GM18511 (cell line): ENCODE measurements at regions not wholly inside any gene's neighbourhood (a gene's known extent, or its start where the extent isn't known, plus 50 kb on each side); places are given as distances from the start of the nearest gene placed in this dataset.

Experiments used
- ATAC-seq: cut with Tn5 transposase; IDR thresholded peaks from one replicate; pipeline ENCODE4 v1.9.1; 2021; ENCODE audit warnings: mild to moderate bottlenecking, moderate library complexity; ENCODE audit not compliant: unreplicated experiment

DNA sequence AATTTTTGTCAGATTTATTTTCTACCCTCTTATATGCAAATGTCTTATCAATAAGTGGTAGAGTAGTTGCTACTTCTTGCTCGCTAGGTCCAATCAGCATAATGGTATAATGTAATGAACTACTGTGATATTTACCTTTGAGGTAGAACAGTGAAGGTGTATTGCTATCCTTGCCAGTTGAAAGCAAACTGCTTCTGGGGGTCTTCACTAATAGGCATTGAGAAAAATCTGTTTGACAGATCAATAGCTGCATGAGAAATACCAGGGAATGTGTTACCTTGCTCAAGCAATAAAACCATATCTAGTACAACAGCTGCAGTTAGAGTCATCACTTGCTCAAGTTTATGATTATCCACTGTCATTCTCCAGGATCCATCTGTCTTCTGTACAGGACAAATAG is 50.1 kb upstream of the EFEMP1 start:
- ATAC-seq: no peak

DNA sequence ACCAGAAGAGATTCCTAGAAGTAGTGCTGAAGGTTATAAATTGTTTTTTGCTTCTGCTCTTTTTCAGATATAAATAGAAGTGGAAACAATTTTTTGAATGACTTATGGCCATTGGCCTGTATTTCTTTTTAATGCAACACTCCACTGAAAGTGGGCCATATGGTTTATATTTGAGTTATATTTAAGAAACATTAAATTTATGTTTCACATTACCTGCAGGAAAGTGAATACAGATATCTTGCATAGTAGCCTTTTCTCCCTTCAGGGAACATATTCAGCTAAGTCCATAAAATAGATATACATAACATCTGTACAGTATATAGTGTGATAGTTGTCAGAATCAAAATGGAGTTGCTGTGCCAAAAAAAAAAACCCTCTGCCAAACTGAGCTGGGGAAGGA is 53.1 kb upstream of the EFEMP1 start:
- no peak for ATAC-seq

DNA sequence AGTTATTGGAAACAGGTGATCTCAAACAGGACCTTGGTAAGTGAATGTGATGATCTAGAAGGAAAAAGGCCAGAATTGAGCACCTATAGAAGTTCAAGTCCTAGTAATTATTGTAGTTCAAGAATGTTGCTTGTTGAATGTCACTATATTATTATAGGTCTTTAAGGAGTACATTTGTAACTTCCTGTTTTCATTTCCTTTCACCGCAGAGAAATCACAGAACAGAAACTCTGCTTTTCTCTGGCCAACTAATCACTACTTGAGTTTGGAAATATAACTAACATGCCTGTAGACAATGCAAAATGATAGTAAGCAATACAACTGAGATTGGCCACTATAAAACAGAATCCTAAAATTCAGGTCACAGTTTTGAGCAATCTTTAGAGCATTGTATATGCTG is 61.8 kb upstream of the EFEMP1 start:
- peak; percentile 98 for ATAC-seq

DNA sequence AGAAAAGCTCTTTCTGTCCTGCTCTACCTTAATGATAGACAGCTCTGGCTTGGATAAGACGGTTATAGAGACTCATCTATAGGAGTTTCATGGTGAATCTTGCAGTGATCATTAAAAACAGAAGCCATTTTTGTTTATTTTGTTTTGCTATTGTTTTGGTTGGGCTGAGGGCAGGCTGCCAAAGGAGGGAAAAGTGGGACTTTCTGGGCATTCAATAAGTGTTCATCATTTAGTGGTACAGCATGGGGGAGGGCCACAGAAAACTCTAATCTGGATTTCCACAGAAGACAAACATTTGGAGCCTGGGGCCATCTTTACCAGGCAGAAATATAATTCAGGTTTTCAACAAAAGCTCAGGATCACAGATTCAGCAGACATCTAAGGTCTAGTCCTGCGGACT is 62.4 kb upstream of the EFEMP1 start:
- ATAC-seq: no peak

DNA sequence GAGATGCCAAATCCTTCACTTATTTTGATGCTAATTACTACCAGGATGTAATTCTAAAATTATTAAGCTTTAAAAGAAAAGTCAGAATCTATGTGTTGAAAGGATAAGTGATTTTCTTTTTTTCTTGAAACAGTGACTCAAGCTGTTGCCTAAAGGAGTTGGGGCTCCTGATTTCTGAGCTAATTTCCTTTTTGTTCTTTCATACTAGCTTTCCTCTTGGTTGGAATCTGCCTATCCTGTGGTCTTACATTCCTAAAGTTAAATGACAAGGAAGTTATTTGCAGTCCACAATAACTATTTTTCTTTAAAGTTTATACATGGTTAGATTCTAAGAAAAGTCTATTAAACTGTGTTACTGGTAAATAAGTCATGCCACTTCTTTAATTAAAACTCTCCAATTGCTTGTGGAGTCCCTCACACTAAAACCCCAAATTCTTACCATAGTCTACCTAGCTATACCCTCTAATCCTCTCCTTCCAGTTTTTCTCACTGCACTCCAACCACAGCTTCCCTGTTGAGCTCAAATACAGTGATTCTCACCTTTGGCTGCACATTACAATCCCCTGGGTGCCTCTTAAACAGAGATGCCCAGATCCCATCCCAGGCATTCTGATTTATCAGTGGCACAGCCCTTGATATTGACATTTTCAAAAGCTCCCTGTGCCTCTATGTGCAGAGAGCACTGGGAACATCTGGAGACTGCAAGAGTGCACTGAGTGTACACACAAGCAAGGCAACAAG is 63.3 kb upstream of the EFEMP1 start:
- ATAC-seq: no peak

DNA sequence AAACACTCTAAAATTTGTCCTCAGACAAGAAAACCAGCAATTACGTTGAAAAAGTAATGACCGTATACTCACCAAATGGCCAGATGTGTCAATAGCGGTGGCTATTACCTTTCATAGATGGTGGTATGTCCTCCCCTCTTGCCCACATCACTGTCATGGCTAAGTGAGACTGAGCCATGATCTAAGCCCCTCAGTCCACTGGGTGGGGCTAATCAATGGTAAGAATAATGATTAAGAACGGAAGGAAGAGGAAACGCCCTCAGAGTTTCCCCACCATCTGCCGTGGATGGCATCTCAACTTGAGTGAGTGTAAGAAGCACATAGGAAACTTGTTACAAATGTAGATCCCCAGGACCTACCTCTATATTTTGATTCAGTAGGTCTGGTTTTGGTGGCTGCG is 65.8 kb upstream of the EFEMP1 start:
- ATAC-seq: no peak

DNA sequence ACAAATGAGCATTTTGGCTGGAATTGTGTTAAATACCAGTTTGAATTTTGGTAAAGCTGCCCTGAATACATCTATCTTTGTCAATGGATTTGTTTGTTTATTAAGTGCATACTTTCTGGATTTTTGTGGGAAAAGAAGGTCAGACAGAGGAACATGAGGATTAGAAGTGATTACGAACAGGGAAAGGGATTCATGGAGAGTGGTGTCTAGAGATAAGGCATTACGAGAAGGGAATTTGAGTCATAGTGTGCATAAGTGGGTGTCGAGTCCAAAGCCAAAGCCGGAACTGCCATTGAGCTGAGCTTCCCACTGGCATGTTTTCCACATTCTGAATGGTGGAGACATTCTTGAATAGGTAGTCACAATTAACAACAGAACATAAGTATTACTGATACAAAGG is 68.9 kb upstream of the EFEMP1 start:
- ATAC-seq: no peak

DNA sequence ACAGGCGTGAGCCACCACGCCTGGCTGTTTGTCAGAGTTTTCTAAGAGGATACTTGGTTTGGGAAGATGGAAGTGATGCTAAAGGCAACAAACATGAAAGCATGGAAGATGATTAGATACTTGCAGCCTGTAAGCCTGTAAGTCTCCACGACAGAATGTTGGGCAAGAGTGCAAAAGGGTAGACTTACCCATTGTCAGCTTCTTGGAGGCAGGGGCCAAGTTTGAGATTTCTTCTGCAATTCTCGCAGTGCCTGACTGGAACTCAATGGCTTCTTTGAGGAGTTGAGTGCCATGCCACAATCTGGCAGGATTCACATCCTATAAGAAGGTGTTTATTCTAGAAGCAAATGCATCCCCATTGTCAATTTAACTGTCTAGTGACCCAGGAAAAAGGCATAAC is 70.1 kb upstream of the EFEMP1 start:
- no peak for ATAC-seq

DNA sequence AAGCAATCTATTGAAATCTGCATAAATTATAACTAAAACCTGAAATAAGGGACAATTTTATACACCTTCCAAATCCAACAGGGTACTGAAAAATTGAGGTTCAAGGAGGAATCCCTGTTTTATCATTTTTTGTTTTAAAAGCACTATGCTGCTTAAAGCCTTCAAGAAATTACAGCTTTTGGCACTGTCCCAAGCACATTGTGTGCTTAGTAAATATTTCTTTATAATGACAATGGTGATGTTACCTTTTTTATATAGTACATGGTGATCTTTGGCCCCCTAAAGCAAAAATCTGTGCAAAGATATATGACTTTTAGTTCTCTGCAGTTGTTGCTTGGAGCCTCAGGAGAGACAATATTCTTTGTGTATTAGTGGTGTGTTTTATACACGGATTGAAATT is 71.6 kb upstream of the EFEMP1 start:
- no peak for ATAC-seq

DNA sequence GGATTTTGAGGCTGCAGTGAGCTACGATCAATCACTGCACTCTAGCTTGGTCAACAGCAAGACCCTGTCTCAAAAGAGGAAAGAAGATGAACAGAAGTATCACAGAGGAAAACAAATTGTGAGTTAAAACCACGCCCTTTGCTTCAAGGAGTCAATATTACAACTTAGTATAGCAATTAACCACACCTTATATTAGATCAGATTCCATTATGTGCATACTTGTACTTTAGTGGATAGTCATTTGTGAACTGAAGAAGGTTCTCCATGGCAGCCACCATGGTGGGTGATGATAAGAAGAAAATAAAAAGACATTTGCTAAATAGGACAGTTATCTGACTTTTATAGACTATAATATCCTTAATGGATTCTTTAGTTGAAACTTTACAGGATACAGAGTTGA is 72.3 kb upstream of the EFEMP1 start:
- no peak for ATAC-seq

DNA sequence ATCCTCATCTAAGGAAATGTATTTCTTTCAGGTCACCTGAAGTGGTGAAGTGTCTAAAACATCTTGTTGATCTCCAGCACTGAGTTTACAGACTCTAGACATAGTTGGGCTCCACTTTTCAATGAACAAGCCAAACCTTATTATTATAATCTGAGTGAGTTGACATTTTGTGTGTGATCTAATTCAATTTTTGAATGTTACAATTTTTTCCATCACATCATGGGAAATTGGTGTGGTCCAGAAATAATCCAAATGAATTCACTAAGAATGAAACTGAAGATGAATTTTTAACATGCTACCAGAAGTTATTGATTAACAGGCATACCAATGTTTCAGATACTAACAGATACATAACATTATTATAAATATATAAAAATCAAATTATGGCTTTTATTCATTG is 75.6 kb upstream of the EFEMP1 start:
- no peak for ATAC-seq

DNA sequence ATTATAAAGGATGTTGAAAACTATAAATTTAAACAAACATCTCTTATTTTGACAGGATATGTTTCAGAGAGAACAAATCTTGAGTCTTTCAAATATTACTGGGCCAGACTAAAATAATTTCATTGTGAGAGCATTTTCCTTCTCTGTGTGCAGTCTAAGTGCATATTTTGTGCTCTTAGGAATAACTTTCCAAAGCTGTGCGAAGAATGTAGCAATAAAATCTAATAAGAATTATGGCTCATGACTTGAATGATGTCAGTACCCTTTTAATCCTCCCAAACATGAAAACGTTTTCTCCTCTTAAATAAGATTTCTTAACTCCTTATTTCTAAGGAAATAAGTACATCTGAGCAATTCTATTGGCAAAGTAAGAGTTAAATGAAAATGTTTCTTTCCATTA is 76.2 kb upstream of the EFEMP1 start:
- ATAC-seq: no peak

DNA sequence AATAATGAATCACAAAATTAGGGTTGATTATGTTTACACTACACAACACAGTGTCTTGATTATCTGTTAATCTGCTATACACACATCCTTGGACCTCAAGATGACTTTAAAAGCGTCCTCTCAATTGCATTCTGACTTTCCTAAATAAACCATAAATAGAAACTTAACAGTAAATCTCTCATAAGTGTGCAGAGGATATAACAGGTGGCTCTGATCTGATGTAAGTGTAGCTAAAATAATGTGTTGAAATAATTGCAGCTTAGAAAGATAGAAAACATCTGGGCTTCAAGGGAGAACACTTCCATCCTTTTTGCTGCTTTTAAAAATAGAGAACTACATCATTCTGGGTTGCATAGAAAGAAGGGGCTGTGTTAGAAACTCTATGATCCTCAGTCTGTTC is 78.4 kb upstream of the EFEMP1 start:
- ATAC-seq: no peak

DNA sequence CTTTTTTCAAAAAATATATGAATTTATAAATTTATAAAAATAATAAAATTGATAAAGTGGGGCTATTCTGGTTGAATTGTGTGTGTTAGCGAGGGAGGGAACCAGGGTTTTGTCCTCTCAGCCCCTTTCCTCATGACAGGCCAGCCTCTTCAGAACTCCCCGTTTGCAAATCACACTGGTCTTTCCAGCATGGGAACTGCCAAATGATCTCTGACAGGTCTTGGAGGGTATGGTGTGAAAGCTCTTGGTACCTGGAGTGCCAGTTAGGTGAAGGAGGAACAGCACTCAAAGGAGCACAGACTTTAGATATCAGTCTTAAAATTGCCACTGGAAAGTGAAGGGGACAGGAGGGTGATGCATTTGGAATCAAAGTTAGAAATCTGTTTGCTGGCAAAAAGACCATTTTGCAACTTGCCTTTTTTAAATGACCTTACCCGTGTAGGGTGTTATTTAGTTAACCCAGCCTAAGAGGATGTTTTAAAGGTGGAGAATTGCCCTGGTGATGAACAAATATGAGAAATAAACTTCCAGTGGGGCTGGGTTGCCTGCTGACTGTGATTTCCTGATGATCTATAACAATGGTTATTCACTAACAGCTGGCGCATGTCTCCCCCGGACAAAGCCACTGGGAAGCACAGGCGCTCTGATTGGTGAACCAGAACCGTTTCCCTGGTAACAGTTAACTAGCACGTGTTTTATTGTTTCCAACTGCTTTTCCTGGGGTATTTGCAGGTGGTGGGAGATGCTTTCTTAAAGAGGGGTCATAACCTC is 85.3 kb upstream of the EFEMP1 start:
- ATAC-seq: no peak

DNA sequence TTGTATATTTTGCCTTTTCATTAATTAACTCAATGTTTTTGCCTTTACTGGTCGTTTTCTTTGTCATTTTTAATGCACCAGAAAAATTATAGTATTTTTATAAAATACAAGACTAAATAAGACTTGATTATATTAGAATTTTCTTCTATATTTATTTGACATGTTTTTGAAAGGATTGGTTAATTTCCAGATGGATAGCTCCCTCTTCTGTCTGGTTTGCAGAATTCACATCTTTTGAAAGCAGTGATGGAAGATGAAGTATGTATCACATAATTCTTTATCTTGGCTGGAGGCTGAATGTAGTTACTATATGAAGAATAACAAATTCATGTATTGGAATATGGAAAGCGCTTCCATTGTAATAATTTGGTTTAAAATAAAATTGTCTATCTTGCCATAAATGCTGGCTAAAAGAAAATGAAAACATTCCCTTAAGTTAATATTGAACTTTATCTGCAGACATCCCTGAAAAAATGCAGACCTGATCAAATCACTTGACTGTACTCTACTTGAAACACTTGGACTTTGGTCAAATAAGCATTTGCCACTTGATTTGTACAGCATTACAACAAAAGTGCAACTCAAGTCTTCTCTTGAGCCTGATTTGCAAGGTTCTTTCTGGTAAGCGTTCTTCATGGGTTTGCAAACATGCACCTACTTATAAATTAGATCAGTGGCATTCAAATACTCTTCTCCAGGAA is 86.3 kb upstream of the EFEMP1 start:
- no peak for ATAC-seq

DNA sequence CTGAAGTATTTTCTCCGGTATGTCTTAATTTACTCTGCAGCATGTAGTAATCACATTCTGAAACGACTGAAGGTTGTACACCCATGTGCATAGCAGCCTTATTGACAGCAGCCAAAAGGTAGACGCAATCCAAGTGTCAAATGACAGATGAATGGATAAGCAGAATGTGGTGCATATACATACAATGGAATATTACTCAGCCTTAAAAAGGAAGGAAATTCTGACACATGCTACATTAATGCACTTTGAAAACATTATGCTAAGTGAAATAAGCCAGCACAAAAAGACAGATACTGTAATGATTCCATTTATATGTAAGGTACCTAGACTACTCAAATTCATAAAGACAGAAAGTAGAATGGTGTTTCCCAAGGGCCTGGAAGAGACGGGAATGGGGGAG is 88.0 kb upstream of the EFEMP1 start:
- no peak for ATAC-seq

DNA sequence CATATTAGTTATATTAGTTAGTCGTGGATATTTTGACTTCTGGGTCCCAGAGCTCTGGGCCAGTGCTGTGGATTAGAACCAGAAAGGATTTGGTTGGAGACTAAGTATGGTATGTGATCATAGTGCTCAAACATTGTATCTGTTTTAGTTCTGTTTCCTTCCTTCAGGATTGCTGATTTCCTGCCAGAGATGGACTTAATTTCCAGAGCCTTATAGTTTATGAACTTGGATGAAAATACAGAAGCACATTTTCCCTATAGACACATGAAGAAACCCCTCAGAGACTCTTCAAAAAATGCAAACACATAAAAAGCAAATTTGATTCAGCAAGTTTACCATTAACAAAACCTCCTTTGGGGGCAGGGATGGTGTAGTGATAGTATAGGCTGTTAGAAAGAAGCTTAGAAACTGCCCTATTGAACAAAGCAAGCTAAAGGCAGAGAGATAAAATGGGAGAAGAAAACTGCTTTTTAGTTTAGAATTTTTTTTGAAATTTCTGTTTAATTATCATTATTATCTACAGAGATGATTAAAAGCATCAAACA is 88.7 kb upstream of the EFEMP1 start:
- no peak for ATAC-seq

DNA sequence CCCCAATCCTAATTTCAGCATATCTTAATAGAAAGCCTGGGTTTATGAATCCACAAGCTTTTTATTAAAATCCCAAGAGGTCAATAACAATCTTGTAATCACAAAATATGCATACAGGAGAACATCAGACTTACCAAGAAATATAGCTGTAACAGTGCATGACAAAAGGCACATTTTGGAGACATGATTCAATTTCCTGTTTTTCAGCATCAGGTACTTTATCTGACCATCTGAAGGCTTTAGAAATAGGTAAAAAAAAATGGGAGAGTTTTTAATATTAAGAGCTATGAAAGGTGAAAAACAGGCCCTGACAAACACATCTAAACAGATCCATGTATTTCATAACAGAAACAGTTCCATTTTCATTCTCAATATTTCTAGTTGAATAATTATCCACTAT is 89.9 kb upstream of the EFEMP1 start:
- ATAC-seq: no peak

DNA sequence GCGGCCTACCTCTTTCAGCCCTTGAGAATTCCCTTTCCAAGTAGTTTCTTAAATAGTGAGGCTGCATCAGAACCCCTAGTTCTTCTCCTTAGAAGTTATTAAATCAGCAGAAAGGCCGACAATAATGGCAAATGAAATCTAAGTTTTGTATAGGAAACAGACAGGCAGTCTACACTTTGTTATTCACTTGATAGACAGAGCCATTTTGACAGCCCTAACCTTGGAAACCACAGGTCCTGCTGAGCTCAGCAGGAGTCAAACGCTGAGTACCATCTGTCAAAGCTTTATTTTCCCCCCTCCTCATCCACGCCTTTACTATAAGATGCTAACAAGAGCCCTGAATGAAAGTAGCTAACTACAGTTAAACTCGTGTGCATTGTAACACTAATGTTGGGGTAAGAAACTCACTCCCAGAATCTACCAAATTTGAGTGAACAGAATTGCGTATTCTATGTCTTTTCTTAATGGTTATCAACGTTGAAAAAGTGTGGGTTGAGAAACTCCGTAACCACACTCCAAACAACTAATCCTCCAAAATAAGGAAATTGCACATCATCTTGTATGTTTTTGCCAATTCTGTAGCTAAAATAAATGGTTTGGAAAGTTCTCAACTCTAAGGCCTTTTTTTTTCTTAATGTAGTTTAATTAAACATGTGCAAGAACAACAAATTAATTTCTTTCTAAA is 90.6 kb upstream of the EFEMP1 start:
- no peak for ATAC-seq

DNA sequence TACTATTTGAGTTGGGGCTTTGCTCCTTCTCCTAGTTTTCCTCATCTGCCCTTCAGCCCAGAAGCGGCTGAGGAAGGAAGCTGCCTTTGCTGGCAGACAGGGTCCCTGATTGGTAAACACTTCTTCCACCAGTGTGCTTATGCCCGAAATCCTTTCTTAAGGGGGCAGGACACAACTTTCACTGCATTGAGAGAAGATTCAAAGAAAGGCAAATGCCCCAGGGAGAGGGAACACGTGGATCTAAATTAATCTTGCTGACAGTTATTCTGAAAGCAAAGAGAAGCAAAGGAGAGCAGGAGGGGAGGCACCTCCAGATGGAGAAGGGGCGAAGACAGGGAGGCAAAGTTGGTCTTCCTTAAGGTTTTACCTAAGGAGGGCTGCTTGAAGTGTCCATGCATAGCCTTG is 92.1 kb upstream of the EFEMP1 start:
- ATAC-seq: no peak

DNA sequence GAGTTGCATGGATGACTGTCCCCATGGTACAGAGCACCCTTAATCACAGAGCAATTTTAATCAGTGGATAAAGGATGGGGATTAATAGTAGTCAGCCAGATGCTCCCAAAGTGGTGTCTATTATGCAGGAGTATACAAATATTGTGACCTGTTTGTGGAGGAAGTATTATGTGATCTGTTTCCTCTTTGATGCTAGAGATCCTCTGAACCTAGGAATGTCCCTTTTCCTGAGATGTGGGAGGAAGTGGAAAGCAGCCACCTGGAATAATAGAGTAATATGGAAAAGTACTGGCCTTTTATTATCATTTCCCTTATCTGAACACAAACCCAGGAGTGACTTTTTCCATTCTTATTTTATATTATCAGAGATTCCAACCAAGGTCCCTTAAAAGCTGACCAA is 94.2 kb upstream of the EFEMP1 start:
- no peak for ATAC-seq
